Breast epithelium (tissue), 4 donors: ENCODE measurements at regions not wholly inside any gene's neighbourhood (a gene's known extent, or its start where the extent isn't known, plus 50 kb on each side); places are given as distances from the start of the nearest gene placed in this dataset.

Experiments
- DNase-seq, 2 donors: peaks; one replicate each; pipeline ENCODE4 v3.0.0-alpha.2; 2019; ENCODE audit warnings: low spot score in 2 of 2
- H3K27ac ChIP-seq, 2 donors: fragments of 200-600 bp; sonication (generic) in 1 of 2; one replicate each; pipeline ENCODE4 v1.5.1; 2016 to 2019; ENCODE audit warnings: mild to moderate bottlenecking in 1 of 2
- H3K27me3 ChIP-seq, 2 donors: fragments of 200-600 bp; sonication (generic) in 1 of 2; one replicate each; pipeline versions ENCODE4 v1.5.1 to v1.6.0; 2017 to 2019; ENCODE audit warnings: control low read depth in 1 of 2, mild to moderate bottlenecking in 1 of 2
- H3K36me3 ChIP-seq: fragments of 200-600 bp; one replicate; pipeline ENCODE4 v1.5.1; 2019
- H3K4me1 ChIP-seq, 2 donors: fragments of 200-600 bp; sonication (generic); one replicate each; pipeline ENCODE4 v1.5.1; 2016 to 2019; ENCODE audit warnings: control low read depth in 1 of 2
- H3K4me3 ChIP-seq, 3 donors: fragments of 200-600 bp; sonication (generic); 1 replicate in 2 of 3; 2 replicates in 1 of 3; pipeline ENCODE4 v1.5.1; 2016 to 2019; ENCODE audit warnings: mild to moderate bottlenecking in 3 of 3, moderate library complexity in 2 of 3
- H3K9me3 ChIP-seq, 2 donors: fragments of 200-600 bp; sonication (generic) in 1 of 2; one replicate each; pipeline ENCODE4 v1.5.1; 2016 to 2019; ENCODE audit warnings: control low read depth in 1 of 2
- CTCF ChIP-seq, 3 donors: fragments of 450-650 bp; IDR thresholded peaks; one replicate each; pipeline ENCODE4 v1.5.1; 2016 to 2017; ENCODE audit warnings: antibody characterized with exemption in 3 of 3, mild to moderate bottlenecking in 3 of 3, moderate library complexity in 3 of 3
- POLR2A ChIP-seq: fragments of 450-650 bp; IDR thresholded peaks from one replicate; pipeline ENCODE4 v1.6.1; 2016; ENCODE audit warnings: antibody characterized with exemption, mild to moderate bottlenecking, moderate library complexity
- POLR2AphosphoS5 ChIP-seq, 3 donors: sonication (generic); formaldehyde crosslinking; IDR thresholded peaks; one replicate each; pipeline ENCODE4 v1.6.1; 2017; ENCODE audit warnings: antibody characterized with exemption in 3 of 3
- intact Hi-C: fragments of 100-400 bp; cut with DNase I; formaldehyde crosslinking; loops from one replicate; pipeline ENCODE4 v1.15.1; 2023; ENCODE audit warnings: low total_unique reads

GRCh38 chr2:122451697-122452096, 696.2 kb downstream of the TSN start:
- no peaks in the 10 kb centered on the region for H3K36me3 ChIP-seq
- H3K27ac ChIP-seq: no peak overlapping the region
- DNase-seq: no peak
- TF ChIP-seq POLR2A: no peak
- no peak for TF ChIP-seq POLR2AphosphoS5 (IDR thresholded peaks at IDR 0.05)
- no peak for TF ChIP-seq CTCF (IDR thresholded peaks at IDR 0.05)
- H3K27me3 ChIP-seq: no peaks in the 10 kb centered on the region
- no peak overlapping the region for H3K4me3 ChIP-seq
- no peaks in the 10 kb centered on the region for H3K4me1 ChIP-seq
- peaks cover 0 to 16% of the 10 kb centered on the region in 2 donors for H3K9me3 ChIP-seq
- intact Hi-C loops: no loop called here

- TF ChIP-seq POLR2AphosphoS5 (IDR thresholded peaks at IDR 0.05) (no peak), CTCF (IDR thresholded peaks at IDR 0.05) (no peak)
- H3K27me3 ChIP-seq: no peaks in the 10 kb centered on the region
- no peak overlapping the region for H3K4me3 ChIP-seq
- no peak overlapping the region for H3K27ac ChIP-seq
- H3K4me1 ChIP-seq: no peaks in the 10 kb centered on the region
- DNase-seq: no peak
- no peaks in the 10 kb centered on the region for H3K9me3 ChIP-seq
- intact Hi-C loops: no loop called here
- H3K36me3 ChIP-seq: no peaks in the 10 kb centered on the region
Observed at GRCh38 chr2:122469147-122469546, 713.7 kb downstream of the TSN start.

GRCh38 chr2:122471753-122472152, 716.3 kb downstream of the TSN start:
- Histone ChIP-seq H3K27ac (no peak overlapping the region), H3K4me3 (no peak overlapping the region), H3K9me3 (no peaks in the 10 kb centered on the region), H3K4me1 (no peaks in the 10 kb centered on the region), H3K27me3 (no peaks in the 10 kb centered on the region), H3K36me3 (no peaks in the 10 kb centered on the region)
- intact Hi-C loops: loop anchor here (2.0 kb wide), 1 partner anchor 47 kb away; no protein-coding TSS in a partner anchor
- no peak for TF ChIP-seq POLR2AphosphoS5 (IDR thresholded peaks at IDR 0.05)
- no peak for TF ChIP-seq POLR2A
- TF ChIP-seq CTCF (IDR thresholded peaks at IDR 0.05): no peak
- no peak for DNase-seq

- DNase-seq: no peak
- H3K27ac ChIP-seq: no peak overlapping the region
- no peak for TF ChIP-seq POLR2AphosphoS5 (IDR thresholded peaks at IDR 0.05)
- no peak for TF ChIP-seq CTCF (IDR thresholded peaks at IDR 0.05)
- TF ChIP-seq POLR2A: no peak
- H3K4me1 ChIP-seq: no peaks in the 10 kb centered on the region
- no peaks in the 10 kb centered on the region for H3K9me3 ChIP-seq
- no peaks in the 10 kb centered on the region for H3K27me3 ChIP-seq
- H3K4me3 ChIP-seq: no peak overlapping the region
- H3K36me3 ChIP-seq: no peaks in the 10 kb centered on the region
- intact Hi-C loops: no loop called here
Observed at GRCh38 chr2:122478117-122478516, 722.7 kb downstream of the TSN start.

- TF ChIP-seq POLR2A (no peak), CTCF (IDR thresholded peaks at IDR 0.05) (no peak), POLR2AphosphoS5 (IDR thresholded peaks at IDR 0.05) (no peak)
- Histone ChIP-seq H3K27ac (no peak overlapping the region), H3K27me3 (no peaks in the 10 kb centered on the region), H3K9me3 (no peaks in the 10 kb centered on the region), H3K4me1 (no peaks in the 10 kb centered on the region), H3K4me3 (no peak overlapping the region), H3K36me3 (no peaks in the 10 kb centered on the region)
- DNase-seq: no peak
- intact Hi-C loops: no loop called here
Observed at GRCh38 chr2:122478771-122479170, 723.3 kb downstream of the TSN start.
